CD4-positive, alpha-beta T cell treated with Interleukin-4 for 1 hour (primary cell): ENCODE measurements at regions not wholly inside any gene's neighbourhood (a gene's known extent, or its start where the extent isn't known, plus 50 kb on each side); places are given as distances from the start of the nearest gene placed in this dataset.

Experiments used
- DNase-seq, 2 donors: peaks; one replicate each; pipeline ENCODE4 v3.0.0-alpha.2; 2020 to 2022

GRCh38 chr4:162715401-162715800 is 451.3 kb downstream of the NAF1 start:
- DNase-seq, result no peak

- no peak for DNase-seq
Observed at GRCh38 chr4:162707962-162708361, 458.7 kb downstream of the NAF1 start.

DNA sequence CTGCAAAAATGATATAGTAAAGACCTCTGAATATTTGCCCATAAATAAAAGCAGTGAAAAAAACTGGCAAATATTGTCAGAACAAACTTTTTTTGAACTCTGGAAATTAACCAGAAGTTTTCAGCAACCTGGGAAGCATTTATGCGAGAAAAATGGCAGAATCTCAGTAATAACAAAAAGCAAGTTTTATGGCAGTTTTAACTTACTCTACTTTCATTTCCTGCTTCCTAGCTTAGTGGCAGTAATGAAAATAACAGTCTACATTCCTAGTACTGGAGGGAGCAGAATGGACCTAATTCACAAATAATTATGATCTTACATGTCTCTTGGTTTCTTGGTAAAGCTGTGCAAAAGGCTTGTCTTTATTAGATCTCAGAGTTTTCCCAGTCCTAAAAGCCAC is 460.1 kb downstream of the NAF1 start:
- no peak for DNase-seq

DNA sequence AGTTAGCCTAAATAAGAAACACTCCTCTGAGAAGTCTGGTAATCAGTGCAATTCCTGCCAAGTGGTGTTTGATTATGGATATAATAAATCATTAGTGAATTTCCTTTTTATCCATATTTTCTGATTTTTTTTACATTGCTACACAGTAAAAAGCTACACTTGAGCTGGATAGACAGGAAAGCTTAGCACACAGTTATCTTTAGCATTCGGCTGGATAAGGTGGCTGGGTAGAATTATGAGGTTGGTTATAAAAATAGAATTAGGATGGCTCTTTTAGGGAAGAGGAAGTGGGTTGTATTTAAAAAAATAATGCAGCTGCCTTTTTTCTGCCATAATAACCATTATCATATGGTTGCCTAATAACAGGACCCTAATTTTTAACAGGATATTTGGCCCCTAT is 460.6 kb downstream of the NAF1 start:
- no peak for DNase-seq

- no peak for DNase-seq
Observed at GRCh38 chr4:162705130-162705803, 461.4 kb downstream of the NAF1 start.

DNA sequence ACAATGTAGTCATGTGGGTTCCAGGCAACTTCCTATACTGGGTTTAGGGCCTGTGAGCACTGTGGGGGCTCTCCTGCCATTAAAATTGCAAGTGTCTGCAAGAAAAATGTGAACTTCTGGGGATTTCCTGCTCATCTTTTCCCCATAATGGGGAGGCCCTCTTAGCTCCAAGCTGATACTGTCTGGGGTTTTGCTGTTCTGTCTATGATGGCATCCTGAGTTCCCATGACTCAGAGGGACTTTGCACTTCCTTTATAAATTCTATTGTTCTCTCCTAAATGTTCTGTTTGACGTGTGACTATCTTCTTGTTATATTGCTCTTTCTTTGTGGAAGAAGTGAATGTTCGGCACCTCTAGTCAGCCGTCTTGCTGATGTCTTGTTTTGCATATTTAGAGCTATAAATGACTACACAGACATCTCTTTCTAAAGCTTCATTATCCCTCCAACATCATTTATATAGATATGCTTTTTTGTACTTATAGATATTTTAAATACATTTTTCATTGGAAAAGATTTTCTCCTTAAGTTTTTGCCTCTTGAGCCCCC is 465.8 kb downstream of the NAF1 start:
- no peak for DNase-seq

GRCh38 chr4:162700358-162700757 is 466.3 kb downstream of the NAF1 start:
- no peak for DNase-seq

- DNase-seq, result no peak
Observed at GRCh38 chr4:162699629-162700028, 467.1 kb downstream of the NAF1 start.

- DNase-seq, result no peak
Observed at GRCh38 chr4:162685410-162685809, 481.3 kb downstream of the NAF1 start.

DNA sequence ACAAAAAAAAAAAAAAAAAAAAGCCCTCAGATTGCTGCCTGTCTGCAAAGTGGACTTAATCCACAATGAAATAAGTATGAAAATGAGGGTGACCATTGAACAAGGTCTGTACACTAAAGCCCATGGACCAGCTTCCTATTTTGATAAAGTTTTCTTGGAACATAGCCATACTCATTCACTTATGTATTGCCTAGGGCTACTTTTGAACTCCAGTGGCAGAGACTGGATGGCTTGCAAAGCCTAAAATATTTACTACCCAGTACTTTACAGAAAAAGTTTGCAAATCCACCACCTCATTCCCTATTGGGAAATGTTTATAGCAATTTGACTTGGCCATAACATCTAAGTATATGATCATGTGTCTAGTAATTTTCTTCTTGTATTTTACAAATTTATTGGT is 481.7 kb downstream of the NAF1 start:
- no peak for DNase-seq

DNA sequence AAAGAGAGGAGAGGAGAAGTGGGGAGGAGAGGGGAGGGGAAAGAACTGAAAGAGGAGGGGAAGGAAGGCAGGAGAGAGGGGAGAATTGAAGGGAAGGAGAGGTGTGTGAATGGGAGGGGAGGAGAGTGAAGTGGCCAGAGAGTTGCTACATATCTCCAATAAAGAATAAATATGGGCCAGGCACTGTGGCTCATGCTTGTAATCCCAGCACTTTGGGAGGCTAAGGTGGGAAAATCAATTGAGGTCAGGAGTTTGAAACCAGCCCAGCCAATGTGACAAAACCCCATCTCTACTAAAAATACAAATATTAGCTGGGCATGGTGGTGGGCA is 482.4 kb downstream of the NAF1 start:
- no peak for DNase-seq

DNA sequence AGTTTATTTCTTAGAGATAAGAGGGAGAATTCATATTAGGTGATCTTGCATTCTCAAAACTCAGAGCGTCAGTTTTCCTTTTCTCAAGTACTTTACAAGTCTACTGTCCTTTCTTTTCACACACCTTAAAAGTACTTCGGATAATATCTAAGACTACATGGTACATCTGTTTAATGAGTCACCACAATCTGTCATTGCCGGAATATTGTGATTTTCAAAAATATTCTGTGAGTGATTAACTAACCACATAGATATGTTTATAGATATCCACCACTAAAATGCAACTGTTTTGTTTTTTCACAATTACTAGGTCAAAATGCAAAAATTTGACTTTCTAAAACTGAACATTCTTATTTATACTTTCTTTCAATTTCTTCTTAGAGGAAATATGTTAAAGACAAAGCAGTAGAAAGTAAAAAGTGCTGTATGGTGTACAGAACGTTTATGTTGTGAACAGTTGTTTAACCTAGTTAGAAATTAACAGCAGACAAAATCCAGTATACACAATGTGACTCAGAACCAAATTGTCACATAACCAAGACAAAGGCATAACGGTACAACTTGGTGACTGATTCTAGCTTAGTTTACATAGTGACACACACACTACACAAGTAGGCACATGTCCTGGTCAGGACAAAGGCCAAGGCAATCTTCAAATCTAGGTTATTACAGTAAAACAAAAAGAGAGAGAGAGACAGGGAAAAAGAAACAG is 482.9 kb downstream of the NAF1 start:
- no peak for DNase-seq

- no peak for DNase-seq
Observed at GRCh38 chr4:162682651-162683050, 484.0 kb downstream of the NAF1 start.

DNA sequence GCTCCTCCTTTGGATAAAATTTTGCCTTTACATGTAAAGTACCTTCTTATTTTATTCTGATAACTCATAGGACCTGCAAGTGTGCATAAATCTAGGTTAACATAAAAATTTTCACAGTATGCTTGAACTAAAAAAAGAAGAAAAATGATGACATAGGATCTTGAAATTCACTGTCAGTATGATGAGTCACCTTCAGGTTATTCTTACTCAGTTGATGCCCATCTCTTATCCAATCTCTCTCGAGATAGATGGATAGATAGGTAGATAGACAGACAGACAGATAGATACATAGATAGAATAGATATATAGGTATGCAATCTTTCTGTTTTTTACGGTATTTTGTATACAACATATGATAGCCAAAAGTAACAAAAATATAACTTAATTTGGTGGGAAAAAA is 485.5 kb downstream of the NAF1 start:
- no peak for DNase-seq

GRCh38 chr4:162675661-162676060 is 491.0 kb downstream of the NAF1 start:
- DNase-seq, result no peak

GRCh38 chr4:162661913-162662312 is 498.1 kb upstream of the FSTL5 start:
- DNase-seq, result no peak

DNA sequence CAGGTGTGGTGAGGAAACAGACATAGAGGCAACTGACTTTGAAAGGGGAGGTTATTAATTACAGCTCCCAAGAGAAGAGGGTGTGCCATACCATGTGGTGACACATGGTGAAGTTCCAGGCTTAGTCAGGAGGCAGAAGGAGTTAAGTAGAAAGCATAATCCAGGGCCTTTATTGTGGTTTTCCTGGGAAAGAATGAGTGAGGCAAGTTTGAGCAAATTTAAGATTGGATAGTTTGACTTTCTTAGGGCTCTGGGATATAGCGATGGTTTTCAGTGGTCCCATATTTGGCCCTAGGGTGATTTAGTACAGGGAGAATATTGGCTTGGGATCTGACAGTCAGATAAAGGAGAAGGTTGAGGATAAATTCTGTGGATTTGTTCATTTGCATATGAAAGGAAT is 495.9 kb upstream of the FSTL5 start:
- DNase-seq, result no peak

- DNase-seq, result no peak
Observed at GRCh38 chr4:162657966-162658365, 494.2 kb upstream of the FSTL5 start.

- DNase-seq, result no peak
Observed at GRCh38 chr4:162650166-162650565, 486.4 kb upstream of the FSTL5 start.

GRCh38 chr4:162645381-162645780 is 481.6 kb upstream of the FSTL5 start:
- DNase-seq, result no peak

- DNase-seq, result no peak
Observed at GRCh38 chr4:162644346-162644745, 480.5 kb upstream of the FSTL5 start.

- no peak for DNase-seq
Observed at GRCh38 chr4:162640152-162640551, 476.4 kb upstream of the FSTL5 start.

GRCh38 chr4:162634390-162634789 is 470.6 kb upstream of the FSTL5 start:
- no peak for DNase-seq

GRCh38 chr4:162622664-162623063 is 458.9 kb upstream of the FSTL5 start:
- no peak for DNase-seq

DNA sequence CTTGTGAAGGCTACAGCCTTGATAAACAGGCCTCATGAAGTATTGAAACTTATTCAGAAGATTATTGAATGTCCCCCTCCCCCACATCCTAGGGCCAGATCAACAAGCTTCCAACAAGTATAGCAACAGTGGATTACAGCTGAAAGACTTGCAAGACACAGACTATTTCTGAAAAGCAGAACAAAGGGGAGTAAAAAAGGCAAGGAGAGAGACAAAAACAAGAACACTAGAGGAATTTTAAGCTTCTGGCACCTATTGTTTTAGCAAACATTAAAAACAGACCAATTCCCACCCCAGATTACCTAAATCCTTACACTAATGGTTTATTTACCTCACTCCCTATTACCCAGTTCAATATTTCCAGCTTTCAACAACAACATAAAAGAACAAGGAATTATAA is 446.3 kb upstream of the FSTL5 start:
- no peak for DNase-seq
